Endothelial cell of umbilical vein (primary cell): ENCODE measurements at regions not wholly inside any gene's neighbourhood (a gene's known extent, or its start where the extent isn't known, plus 50 kb on each side); places are given as distances from the start of the nearest gene placed in this dataset.

Source experiments
- BruUV-seq: library from RNA; stranded (reverse); fragments of 400-500 nt; replicated peaks from 2 replicates; lab custom pipeline; 2021; lab: Mats Ljungman, UMichigan
- CTCF ChIA-PET: fragments of 300-600, 350-600 bp; sonication (Branson Sonifier 250); formaldehyde crosslinking; loops from one replicate; lab custom pipeline; 2021; ENCODE audit warnings: antibody characterized with exemption, inconsistent platforms; lab: Charles Lee
- POLR2A ChIA-PET: fragments of 300-600, 350-600 bp; sonication (Branson Sonifier 250); formaldehyde crosslinking; loops from one replicate; lab custom pipeline; 2021; ENCODE audit warnings: antibody characterized with exemption, inconsistent platforms; lab: Charles Lee
- DNase-seq: peaks from one replicate; pipeline ENCODE4 v3.0.0-alpha.2; 2011; ENCODE audit warnings: low read depth, low spot score
- FAIRE-seq: peaks from 2 replicates; lab custom pipeline; 2011; peaks lifted over from hg19 to GRCh38; lab: Jason Lieb, UNC
- H2AFZ ChIP-seq: 2 replicates; pipeline ENCODE4 v1.6.0; 2012; ENCODE audit warnings: low read depth, low read length, control low read depth, inconsistent platforms
- H3K27ac ChIP-seq: 2 replicates; pipeline ENCODE4 v1.5.1; 2011; ENCODE audit warnings: low read depth, mild to moderate bottlenecking, control low read depth, low read length, moderate library complexity; ENCODE audit not compliant: insufficient read depth
- H3K27me3 ChIP-seq, 2 experiments: 2 replicates each; pipeline versions ENCODE4 v1.6.0 to v1.6.1; 2011; ENCODE audit warnings: low read length in 2 of 2, mixed read lengths in 1 of 2; ENCODE audit not compliant: control insufficient read depth in 2 of 2, insufficient read depth in 2 of 2
- H3K36me3 ChIP-seq, 2 experiments: 2 replicates in 1 of 2; 3 replicates in 1 of 2; pipeline ENCODE4 v1.5.1; 2011; ENCODE audit warnings: low read length in 2 of 2, mild to moderate bottlenecking in 1 of 2, moderate library complexity in 1 of 2; ENCODE audit not compliant: control insufficient read depth in 2 of 2, insufficient read depth in 2 of 2; ENCODE audit errors: extremely low read depth in 1 of 2
- H3K4me1 ChIP-seq: 3 replicates; pipeline ENCODE4 v1.5.1; 2011; ENCODE audit warnings: mild to moderate bottlenecking, low read length; ENCODE audit not compliant: control insufficient read depth, insufficient read depth; ENCODE audit errors: extremely low read depth
- H3K4me2 ChIP-seq: 2 replicates; pipeline ENCODE4 v1.6.1; 2011; ENCODE audit warnings: low read length, control low read depth, mixed read lengths; ENCODE audit not compliant: insufficient read depth
- H3K4me3 ChIP-seq, 3 experiments: fragments of 200-600 bp in 1 of 3; sonication (generic), shearing (Covaris generic) in 1 of 3; replicated peaks in 1 of 3; 2 replicates each; pipeline ENCODE4 v1.5.1; 2011 to 2016; ENCODE audit warnings: control low read depth in 3 of 3, low read length in 3 of 3, mild to moderate bottlenecking in 2 of 3, inconsistent platforms in 1 of 3, low read depth in 1 of 3, moderate library complexity in 1 of 3; ENCODE audit not compliant: insufficient read depth in 1 of 3
- H3K79me2 ChIP-seq: 2 replicates; pipeline ENCODE4 v1.6.0; 2012; ENCODE audit warnings: low read length, inconsistent platforms; ENCODE audit not compliant: control insufficient read depth, insufficient read depth
- H3K9ac ChIP-seq: replicated peaks from 2 replicates; pipeline ENCODE3; 2011; ENCODE audit warnings: low read length, control low read depth; ENCODE audit not compliant: insufficient read depth; ENCODE audit errors: extremely low read depth
- H3K9me1 ChIP-seq: replicated peaks from 3 replicates; pipeline ENCODE4 v1.6.0; 2011; ENCODE audit warnings: mild to moderate bottlenecking, low read length; ENCODE audit not compliant: control insufficient read depth, insufficient read depth; ENCODE audit errors: extremely low read depth
- H3K9me3 ChIP-seq: replicated peaks from 2 replicates; pipeline ENCODE4 v1.5.1; 2012; ENCODE audit warnings: low read length, inconsistent platforms; ENCODE audit not compliant: control insufficient read depth, insufficient read depth
- H4K20me1 ChIP-seq: replicated peaks from 2 replicates; pipeline ENCODE3; 2011; ENCODE audit warnings: mild to moderate bottlenecking, low read length; ENCODE audit not compliant: control insufficient read depth, insufficient read depth; ENCODE audit errors: extremely low read depth
- EZH2 ChIP-seq: IDR thresholded peaks from 2 replicates; pipeline ENCODE4 v1.6.1; 2012; ENCODE audit warnings: borderline replicate concordance, low read depth, mild to moderate bottlenecking, moderate library complexity, low read length, inconsistent platforms; ENCODE audit not compliant: severe bottlenecking
- GATA2 ChIP-seq: IDR thresholded peaks from 2 replicates; pipeline ENCODE4 v1.7.0; 2011; ENCODE audit warnings: low read depth, mild to moderate bottlenecking, moderate library complexity, mixed read lengths, low read length; ENCODE audit not compliant: insufficient read length, insufficient read depth
- JUN ChIP-seq: IDR thresholded peaks from 2 replicates; pipeline ENCODE4 v1.6.1; 2011; ENCODE audit warnings: borderline replicate concordance, low read depth; ENCODE audit not compliant: insufficient read length, insufficient read depth
- POLR2AphosphoS5 ChIP-seq: IDR thresholded peaks from 2 replicates; pipeline ENCODE4 v1.6.1; 2012; ENCODE audit warnings: low read depth, mild to moderate bottlenecking, control low read depth, low read length, moderate library complexity; ENCODE audit not compliant: insufficient read depth
- dilution Hi-C: fragments of 300-500 bp; cut with MboI; formaldehyde crosslinking; loops from one replicate; pipeline ENCODE4 v1.15.0; 2019; ENCODE audit warnings: low sequenced_read_pairs; ENCODE audit not compliant: extremely low pct_ligation_motif_present
- intact Hi-C: fragments of 100-400 bp; cut with micrococcal nuclease; formaldehyde crosslinking; loops from one replicate; pipeline ENCODE4 v1.10.0; 2022
- TF ChIP-seq, protein P1 (sequence below): IDR thresholded peaks from 2 replicates; pipeline ENCODE4 v1.6.1; 2011; ENCODE audit not compliant: insufficient read depth, insufficient read length
- TF ChIP-seq, protein P2 (sequence below), 2 donors: IDR thresholded peaks; 1 replicate in 1 of 2; 2 replicates in 1 of 2; pipeline ENCODE4 v1.5.1; 2011; ENCODE audit warnings: low read length in 2 of 2, mild to moderate bottlenecking in 2 of 2, moderate library complexity in 2 of 2, control low read depth in 1 of 2, inconsistent platforms in 1 of 2, low read depth in 1 of 2; ENCODE audit not compliant: insufficient read depth in 1 of 2; ENCODE audit errors: extremely low read depth in 1 of 2

DNA sequence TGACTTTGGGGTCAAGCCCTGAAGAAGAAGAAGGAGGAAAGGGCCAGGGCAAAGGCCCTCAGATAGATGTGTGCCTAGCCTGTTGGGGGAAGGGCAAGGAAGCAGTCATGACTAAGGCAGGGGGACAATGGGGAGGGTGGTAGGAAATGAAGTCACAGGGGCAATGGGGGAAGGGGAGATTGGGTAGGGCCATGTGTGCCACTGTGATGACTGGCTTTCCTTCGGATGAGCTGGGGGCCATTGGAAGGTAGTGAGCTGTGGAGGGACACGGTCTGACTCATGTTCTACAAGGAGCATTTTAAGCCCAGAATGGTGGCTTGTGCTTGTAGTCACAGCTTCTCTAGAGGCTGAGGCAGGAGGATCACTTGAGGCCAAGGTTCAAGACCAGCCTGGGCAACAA, 642.0 kb downstream of the MID1IP1 start:
- H3K9me1 ChIP-seq: no peaks in the 10 kb centered on the region
- H3K4me2 ChIP-seq: no peak overlapping the region
- ChIA-PET CTCF (no interaction called here), POLR2A (no interaction called here)
- no peak overlapping the region for H3K9ac ChIP-seq
- no peaks in the 10 kb centered on the region for H3K27me3 ChIP-seq
- H2AFZ ChIP-seq: no peak overlapping the region
- no TSS peak for BruUV-seq
- H3K4me1 ChIP-seq: no peaks in the 10 kb centered on the region
- H3K4me3 ChIP-seq: no peak overlapping the region
- H3K27ac ChIP-seq: no peak overlapping the region
- H3K79me2 ChIP-seq: no peaks in the 10 kb centered on the region
- FAIRE-seq (no peak), DNase-seq (no peak)
- TF ChIP-seq GATA2 (no peak), JUN (no peak), POLR2AphosphoS5 (no peak)
- TF ChIP-seq, protein P1, sequence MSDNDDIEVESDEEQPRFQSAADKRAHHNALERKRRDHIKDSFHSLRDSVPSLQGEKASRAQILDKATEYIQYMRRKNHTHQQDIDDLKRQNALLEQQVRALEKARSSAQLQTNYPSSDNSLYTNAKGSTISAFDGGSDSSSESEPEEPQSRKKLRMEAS: no peak
- no peaks in the 10 kb centered on the region for H4K20me1 ChIP-seq
- intact Hi-C loops: no loop called here
- dilution Hi-C loops: no loop called here
- no peaks in the 10 kb centered on the region for H3K36me3 ChIP-seq
- no peaks in the 10 kb centered on the region for H3K9me3 ChIP-seq

DNA sequence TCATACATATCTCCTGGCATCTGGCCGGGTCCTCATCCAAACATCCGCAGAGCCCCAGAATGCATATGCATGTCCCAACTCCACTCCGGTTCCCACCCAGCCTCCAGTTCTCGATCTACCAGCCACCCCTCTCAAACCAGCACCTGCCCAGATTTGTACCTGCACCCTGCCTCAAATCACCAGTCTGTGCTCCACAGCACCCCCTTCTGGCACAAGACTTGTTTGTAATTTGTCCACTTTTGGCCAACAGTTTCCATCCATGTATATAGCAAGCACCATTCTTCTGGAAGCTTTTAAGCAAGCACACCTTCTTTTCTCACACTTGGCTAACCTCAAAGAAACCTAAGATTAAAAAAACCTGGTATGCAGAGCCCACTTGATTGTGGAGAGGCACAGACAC, 644.1 kb downstream of the MID1IP1 start:
- H3K9me3 ChIP-seq: no peaks in the 10 kb centered on the region
- ChIA-PET CTCF (no interaction called here), POLR2A (no interaction called here)
- no peaks in the 10 kb centered on the region for H3K79me2 ChIP-seq
- H3K4me1 ChIP-seq: no peaks in the 10 kb centered on the region
- H4K20me1 ChIP-seq: no peaks in the 10 kb centered on the region
- BruUV-seq: no TSS peak
- intact Hi-C loops (loop anchor here (1.0 kb wide), 1 partner anchor 184 kb away; no protein-coding TSS in a partner anchor), dilution Hi-C loops (no loop called here)
- H3K9ac ChIP-seq: no peak overlapping the region
- H3K36me3 ChIP-seq: no peaks in the 10 kb centered on the region
- H3K27me3 ChIP-seq: no peaks in the 10 kb centered on the region
- no peak overlapping the region for H3K4me2 ChIP-seq
- no peak overlapping the region for H2AFZ ChIP-seq
- H3K9me1 ChIP-seq: no peaks in the 10 kb centered on the region
- H3K4me3 ChIP-seq: no peak overlapping the region
- H3K27ac ChIP-seq: no peak overlapping the region
- peak; percentile 14 for DNase-seq
- FAIRE-seq: peak; percentile 83
- TF ChIP-seq, protein P1: no peak
- TF ChIP-seq POLR2AphosphoS5 (no peak), EZH2 (no peak), JUN (no peak)
- TF ChIP-seq, protein P2, sequence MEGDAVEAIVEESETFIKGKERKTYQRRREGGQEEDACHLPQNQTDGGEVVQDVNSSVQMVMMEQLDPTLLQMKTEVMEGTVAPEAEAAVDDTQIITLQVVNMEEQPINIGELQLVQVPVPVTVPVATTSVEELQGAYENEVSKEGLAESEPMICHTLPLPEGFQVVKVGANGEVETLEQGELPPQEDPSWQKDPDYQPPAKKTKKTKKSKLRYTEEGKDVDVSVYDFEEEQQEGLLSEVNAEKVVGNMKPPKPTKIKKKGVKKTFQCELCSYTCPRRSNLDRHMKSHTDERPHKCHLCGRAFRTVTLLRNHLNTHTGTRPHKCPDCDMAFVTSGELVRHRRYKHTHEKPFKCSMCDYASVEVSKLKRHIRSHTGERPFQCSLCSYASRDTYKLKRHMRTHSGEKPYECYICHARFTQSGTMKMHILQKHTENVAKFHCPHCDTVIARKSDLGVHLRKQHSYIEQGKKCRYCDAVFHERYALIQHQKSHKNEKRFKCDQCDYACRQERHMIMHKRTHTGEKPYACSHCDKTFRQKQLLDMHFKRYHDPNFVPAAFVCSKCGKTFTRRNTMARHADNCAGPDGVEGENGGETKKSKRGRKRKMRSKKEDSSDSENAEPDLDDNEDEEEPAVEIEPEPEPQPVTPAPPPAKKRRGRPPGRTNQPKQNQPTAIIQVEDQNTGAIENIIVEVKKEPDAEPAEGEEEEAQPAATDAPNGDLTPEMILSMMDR (IDR thresholded peaks at IDR 0.05; ENCODE audit: extremely low read depth in 1 of 2, insufficient read depth in 1 of 2, low read depth in 1 of 2, low read length in 2 of 2): peak in 1 of 2 donors; percentile 36
